Hepatocyte (in vitro differentiated cells): ENCODE measurements at regions not wholly inside any gene's neighbourhood (a gene's known extent, or its start where the extent isn't known, plus 50 kb on each side); places are given as distances from the start of the nearest gene placed in this dataset.

ENCODE experiments used
- EZH2 ChIP-seq: fragments of 200-600 bp; sonication (generic); IDR thresholded peaks from 2 replicates; pipeline ENCODE4 v1.6.1; 2016; ENCODE audit warnings: antibody characterized with exemption, mild to moderate bottlenecking, borderline replicate concordance
- TF ChIP-seq, protein P1 (sequence below): fragments of 200-600 bp; sonication (generic); IDR thresholded peaks from 2 replicates; pipeline ENCODE4 v1.5.1; 2016; ENCODE audit warnings: antibody characterized with exemption, mild to moderate bottlenecking; ENCODE audit not compliant: poor library complexity

DNA sequence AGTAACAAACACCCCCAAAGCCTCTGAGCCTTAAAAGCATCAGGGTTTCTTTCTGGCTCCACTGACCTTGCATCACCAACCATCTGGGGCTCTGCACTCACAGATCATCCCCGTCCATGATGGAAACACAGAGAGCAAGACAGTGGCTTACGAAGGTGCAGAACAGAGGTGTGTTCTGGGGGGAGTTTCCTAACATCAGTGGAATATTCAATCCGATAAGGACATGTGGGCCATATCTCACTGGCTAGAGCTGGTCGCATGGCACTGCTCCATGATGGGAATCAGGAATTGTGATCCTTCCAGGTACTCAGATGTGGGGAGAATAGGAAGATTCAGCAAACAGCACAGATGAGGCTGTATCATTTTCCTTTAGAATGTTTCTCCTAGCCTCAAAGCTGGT lies 457.2 kb downstream of the IRS2 start:
- TF ChIP-seq, protein P1, sequence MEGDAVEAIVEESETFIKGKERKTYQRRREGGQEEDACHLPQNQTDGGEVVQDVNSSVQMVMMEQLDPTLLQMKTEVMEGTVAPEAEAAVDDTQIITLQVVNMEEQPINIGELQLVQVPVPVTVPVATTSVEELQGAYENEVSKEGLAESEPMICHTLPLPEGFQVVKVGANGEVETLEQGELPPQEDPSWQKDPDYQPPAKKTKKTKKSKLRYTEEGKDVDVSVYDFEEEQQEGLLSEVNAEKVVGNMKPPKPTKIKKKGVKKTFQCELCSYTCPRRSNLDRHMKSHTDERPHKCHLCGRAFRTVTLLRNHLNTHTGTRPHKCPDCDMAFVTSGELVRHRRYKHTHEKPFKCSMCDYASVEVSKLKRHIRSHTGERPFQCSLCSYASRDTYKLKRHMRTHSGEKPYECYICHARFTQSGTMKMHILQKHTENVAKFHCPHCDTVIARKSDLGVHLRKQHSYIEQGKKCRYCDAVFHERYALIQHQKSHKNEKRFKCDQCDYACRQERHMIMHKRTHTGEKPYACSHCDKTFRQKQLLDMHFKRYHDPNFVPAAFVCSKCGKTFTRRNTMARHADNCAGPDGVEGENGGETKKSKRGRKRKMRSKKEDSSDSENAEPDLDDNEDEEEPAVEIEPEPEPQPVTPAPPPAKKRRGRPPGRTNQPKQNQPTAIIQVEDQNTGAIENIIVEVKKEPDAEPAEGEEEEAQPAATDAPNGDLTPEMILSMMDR: no peak
- TF ChIP-seq EZH2: no peak
